DOHH2 (cell line): ENCODE measurements at regions not wholly inside any gene's neighbourhood (a gene's known extent, or its start where the extent isn't known, plus 50 kb on each side); places are given as distances from the start of the nearest gene placed in this dataset.

Experiments
- H3F3A ChIP-seq: fragments of 200-600 bp; sonication (generic), shearing (Covaris generic); 2 replicates; pipeline ENCODE4 v1.6.0; 2016; ENCODE audit warnings: antibody characterized with exemption, mild to moderate bottlenecking; ENCODE audit not compliant: control insufficient read depth, insufficient read depth
- H3K27ac ChIP-seq: fragments of 200-600 bp; sonication (generic); 2 replicates; pipeline ENCODE4 v1.5.1; 2014; ENCODE audit warnings: low read depth, mild to moderate bottlenecking, low read length, moderate library complexity
- H3K27me3 ChIP-seq: fragments of 200-600 bp; sonication (generic); 2 replicates; pipeline ENCODE4 v1.6.1; 2014; ENCODE audit warnings: mild to moderate bottlenecking, low read length, mixed read lengths; ENCODE audit not compliant: control insufficient read depth
- H3K36me3 ChIP-seq: fragments of 200-600 bp; sonication (generic); 2 replicates; pipeline ENCODE4 v1.6.1; 2014; ENCODE audit warnings: mild to moderate bottlenecking, low read length, moderate library complexity, mixed read lengths; ENCODE audit not compliant: control insufficient read depth
- H3K4me1 ChIP-seq: fragments of 200-600 bp; sonication (generic); 2 replicates; pipeline ENCODE4 v1.6.1; 2014; ENCODE audit warnings: mild to moderate bottlenecking, low read length, mixed read lengths; ENCODE audit not compliant: control insufficient read depth
- H3K4me2 ChIP-seq: fragments of 200-600 bp; sonication (generic); 2 replicates; pipeline ENCODE4 v1.6.0; 2014; ENCODE audit warnings: mild to moderate bottlenecking, low read length, moderate library complexity
- H3K4me3 ChIP-seq: fragments of 200-600 bp; sonication (generic); 2 replicates; pipeline ENCODE4 v1.5.1; 2014; ENCODE audit warnings: mild to moderate bottlenecking, low read length, mixed read lengths
- H3K79me2 ChIP-seq: fragments of 200-600 bp; sonication (generic); 2 replicates; pipeline ENCODE4 v1.6.1; 2014; ENCODE audit warnings: mild to moderate bottlenecking, low read length, mixed read lengths; ENCODE audit not compliant: control insufficient read depth
- H3K9me2 ChIP-seq: fragments of 200-600 bp; sonication (generic); replicated peaks from 2 replicates; pipeline ENCODE4 v1.6.1; 2014; ENCODE audit warnings: mild to moderate bottlenecking, low read length, mixed read lengths; ENCODE audit not compliant: control insufficient read depth
- H3K9me3 ChIP-seq: fragments of 200-600 bp; sonication (generic); 2 replicates; pipeline ENCODE4 v1.6.1; 2014; ENCODE audit warnings: antibody characterized with exemption, low read length, mixed read lengths; ENCODE audit not compliant: control insufficient read depth, insufficient read depth
- H4K20me1 ChIP-seq: fragments of 200-600 bp; sonication (generic); 2 replicates; pipeline ENCODE4 v1.6.0; 2014; ENCODE audit warnings: low read depth, mild to moderate bottlenecking, antibody characterized with exemption, low read length, moderate library complexity; ENCODE audit not compliant: control insufficient read depth, insufficient read depth
- CTCF ChIP-seq: fragments of 200-600 bp; sonication (generic); IDR thresholded peaks from one replicate; pipeline ENCODE4 v1.5.1; 2014; ENCODE audit warnings: antibody characterized with exemption, mild to moderate bottlenecking, low read depth, low read length; ENCODE audit not compliant: poor library complexity, severe bottlenecking
- EZH2phosphoT487 ChIP-seq: fragments of 200-600 bp; sonication (generic); IDR thresholded peaks from 2 replicates; pipeline ENCODE4 v1.6.1; 2017; ENCODE audit warnings: borderline replicate concordance, mild to moderate bottlenecking, antibody characterized with exemption, low read length, moderate library complexity, mixed read lengths

- H3K27ac ChIP-seq = no peak overlapping the region
- no peaks in the 10 kb centered on the region for H4K20me1 ChIP-seq
- H3K9me3 ChIP-seq = peaks cover 7% of the 10 kb centered on the region
- H3K4me2 ChIP-seq = no peak overlapping the region
- no peaks in the 10 kb centered on the region for H3K4me1 ChIP-seq
- no peak overlapping the region for H3K4me3 ChIP-seq
- H3F3A ChIP-seq = no peaks in the 10 kb centered on the region
- TF ChIP-seq CTCF = no peak
- TF ChIP-seq EZH2phosphoT487 = no peak
- H3K9me2 ChIP-seq = no peaks in the 10 kb centered on the region
- H3K79me2 ChIP-seq = no peaks in the 10 kb centered on the region
- H3K36me3 ChIP-seq = no peaks in the 10 kb centered on the region
- H3K27me3 ChIP-seq = no peaks in the 10 kb centered on the region
Measured at GRCh38 chr9:118575341-118576070, 793.7 kb downstream of the BRINP1 start.

- TF ChIP-seq EZH2phosphoT487 (no peak), CTCF (no peak)
Measured at GRCh38 chr9:118577121-118577520, 792.1 kb downstream of the BRINP1 start.

GRCh38 chr9:118578467-118578866 lies 790.8 kb downstream of the BRINP1 start:
- Histone ChIP-seq H3K27me3 (no peaks in the 10 kb centered on the region), H3K9me2 (no peaks in the 10 kb centered on the region), H3F3A (no peaks in the 10 kb centered on the region), H4K20me1 (no peaks in the 10 kb centered on the region), H3K79me2 (no peaks in the 10 kb centered on the region), H3K9me3 (peaks cover 7% of the 10 kb centered on the region), H3K4me1 (no peaks in the 10 kb centered on the region), H3K36me3 (no peaks in the 10 kb centered on the region), H3K4me2 (no peak overlapping the region), H3K4me3 (no peak overlapping the region), H3K27ac (no peak overlapping the region)
- no peak for TF ChIP-seq CTCF
- TF ChIP-seq EZH2phosphoT487 = no peak

More at GRCh38 chr9:118577121-118577520, 792.1 kb downstream of the BRINP1 start:
- H3K9me3 ChIP-seq = peaks cover 7% of the 10 kb centered on the region
- H4K20me1 ChIP-seq = no peaks in the 10 kb centered on the region
- H3K79me2 ChIP-seq = no peaks in the 10 kb centered on the region
- H3K4me2 ChIP-seq = no peak overlapping the region
- no peak overlapping the region for H3K4me3 ChIP-seq
- no peak overlapping the region for H3K27ac ChIP-seq
- H3K27me3 ChIP-seq = no peaks in the 10 kb centered on the region
- H3F3A ChIP-seq = no peaks in the 10 kb centered on the region
- H3K36me3 ChIP-seq = no peaks in the 10 kb centered on the region
- H3K9me2 ChIP-seq = no peaks in the 10 kb centered on the region
- H3K4me1 ChIP-seq = no peaks in the 10 kb centered on the region
